ENCODE measurements at regions not wholly inside any gene's neighbourhood (a gene's known extent, or its start where the extent isn't known, plus 50 kb on each side); places are given as distances from the start of the nearest gene placed in this dataset.

GRCh38 chr6:21952367-21952766 lies 344.5 kb downstream of the PRL start:
- TF ChIP-seq EZH2 (IDR thresholded peaks at IDR 0.05; ENCODE audit: insufficient read depth, poor library complexity, severe bottlenecking) (no peak), EZH2phosphoT487 (IDR thresholded peaks at IDR 0.05; ENCODE audit: insufficient read depth, low read depth) (no peak)
